ENCODE measurements at regions not wholly inside any gene's neighbourhood (a gene's known extent, or its start where the extent isn't known, plus 50 kb on each side); places are given as distances from the start of the nearest gene placed in this dataset.

DNA sequence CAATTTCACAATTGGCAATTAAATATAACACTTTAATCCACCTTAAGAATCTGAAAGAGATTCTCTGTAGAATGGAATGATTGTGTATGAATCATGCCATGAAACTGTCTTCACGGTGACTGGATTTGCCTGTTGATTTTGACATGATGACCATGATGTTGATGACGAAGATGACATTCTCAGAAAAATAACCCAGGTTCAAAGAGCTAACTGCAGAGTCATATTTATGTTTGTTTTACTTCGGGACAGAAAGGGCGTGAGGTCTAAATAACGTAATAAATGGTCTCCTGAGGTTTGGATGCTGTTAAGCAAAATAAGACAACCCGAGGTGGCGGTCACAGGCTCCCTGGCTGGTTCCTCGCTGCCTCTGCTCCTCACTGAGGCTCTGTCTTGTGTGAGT lies 532.0 kb downstream of the TMEM121 start:
- TF ChIP-seq, protein P1, sequence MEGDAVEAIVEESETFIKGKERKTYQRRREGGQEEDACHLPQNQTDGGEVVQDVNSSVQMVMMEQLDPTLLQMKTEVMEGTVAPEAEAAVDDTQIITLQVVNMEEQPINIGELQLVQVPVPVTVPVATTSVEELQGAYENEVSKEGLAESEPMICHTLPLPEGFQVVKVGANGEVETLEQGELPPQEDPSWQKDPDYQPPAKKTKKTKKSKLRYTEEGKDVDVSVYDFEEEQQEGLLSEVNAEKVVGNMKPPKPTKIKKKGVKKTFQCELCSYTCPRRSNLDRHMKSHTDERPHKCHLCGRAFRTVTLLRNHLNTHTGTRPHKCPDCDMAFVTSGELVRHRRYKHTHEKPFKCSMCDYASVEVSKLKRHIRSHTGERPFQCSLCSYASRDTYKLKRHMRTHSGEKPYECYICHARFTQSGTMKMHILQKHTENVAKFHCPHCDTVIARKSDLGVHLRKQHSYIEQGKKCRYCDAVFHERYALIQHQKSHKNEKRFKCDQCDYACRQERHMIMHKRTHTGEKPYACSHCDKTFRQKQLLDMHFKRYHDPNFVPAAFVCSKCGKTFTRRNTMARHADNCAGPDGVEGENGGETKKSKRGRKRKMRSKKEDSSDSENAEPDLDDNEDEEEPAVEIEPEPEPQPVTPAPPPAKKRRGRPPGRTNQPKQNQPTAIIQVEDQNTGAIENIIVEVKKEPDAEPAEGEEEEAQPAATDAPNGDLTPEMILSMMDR (IDR thresholded peaks at IDR 0.05; ENCODE audit: low read depth, low read length, missing input control) = no peak
- TF ChIP-seq YY1 (IDR thresholded peaks at IDR 0.05) (no peak), HNF4G (IDR thresholded peaks at IDR 0.05) (no peak), EGR1 (IDR thresholded peaks at IDR 0.05; ENCODE audit: low read depth in 2 of 2) (no peak), SP1 (IDR thresholded peaks at IDR 0.05) (no peak)
- TF ChIP-seq, protein P2, sequence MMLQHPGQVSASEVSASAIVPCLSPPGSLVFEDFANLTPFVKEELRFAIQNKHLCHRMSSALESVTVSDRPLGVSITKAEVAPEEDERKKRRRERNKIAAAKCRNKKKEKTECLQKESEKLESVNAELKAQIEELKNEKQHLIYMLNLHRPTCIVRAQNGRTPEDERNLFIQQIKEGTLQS (IDR thresholded peaks at IDR 0.05) = no peak
